Keratinocyte (primary cell): ENCODE measurements at regions not wholly inside any gene's neighbourhood (a gene's known extent, or its start where the extent isn't known, plus 50 kb on each side); places are given as distances from the start of the nearest gene placed in this dataset.

Experiments
- DNase-seq: peaks from one replicate; pipeline ENCODE4 v3.0.0-alpha.2; 2011; ENCODE audit warnings: low read depth, missing footprints, low spot score
- FAIRE-seq: peaks from 2 replicates; lab custom pipeline; 2011; peaks lifted over from hg19 to GRCh38; lab: Jason Lieb, UNC
- H2AFZ ChIP-seq: 2 replicates; pipeline ENCODE4 v1.6.0; 2012; ENCODE audit warnings: low read length, control low read depth, inconsistent platforms; ENCODE audit not compliant: control insufficient read depth
- H3K27ac ChIP-seq: 2 replicates; pipeline ENCODE4 v1.5.1; 2011; ENCODE audit warnings: low read length; ENCODE audit not compliant: control insufficient read depth, insufficient read depth
- H3K27me3 ChIP-seq: 3 replicates; pipeline ENCODE4 v1.6.0; 2011; ENCODE audit warnings: low read length; ENCODE audit not compliant: control insufficient read depth, insufficient read depth; ENCODE audit errors: extremely low read depth
- H3K36me3 ChIP-seq, 2 experiments: 2 replicates in 1 of 2; 3 replicates in 1 of 2; pipeline ENCODE4 v1.5.1; 2011; ENCODE audit warnings: low read length in 2 of 2, mild to moderate bottlenecking in 1 of 2; ENCODE audit not compliant: control insufficient read depth in 2 of 2, insufficient read depth in 2 of 2; ENCODE audit errors: extremely low read depth in 1 of 2
- H3K4me1 ChIP-seq: 3 replicates; pipeline ENCODE4 v1.5.1; 2011; ENCODE audit warnings: low read length; ENCODE audit not compliant: control insufficient read depth, insufficient read depth; ENCODE audit errors: extremely low read depth
- H3K4me2 ChIP-seq: 3 replicates; pipeline ENCODE4 v1.6.0; 2011; ENCODE audit warnings: low read depth, low read length; ENCODE audit not compliant: control insufficient read depth, insufficient read depth; ENCODE audit errors: extremely low read depth
- H3K4me3 ChIP-seq, 3 experiments: fragments of 200-600 bp in 1 of 3; sonication (generic) in 1 of 3; 2 replicates in 2 of 3; 3 replicates in 1 of 3; pipeline ENCODE4 v1.5.1; 2011 to 2016; ENCODE audit warnings: low read length in 3 of 3, mild to moderate bottlenecking in 3 of 3, control low read depth in 2 of 3, inconsistent platforms in 1 of 3, low read depth in 1 of 3, mixed read lengths in 1 of 3, mixed run types in 1 of 3, moderate library complexity in 1 of 3; ENCODE audit not compliant: control insufficient read depth in 2 of 3, insufficient read depth in 2 of 3; ENCODE audit errors: extremely low read depth in 1 of 3
- H3K79me2 ChIP-seq: 2 replicates; pipeline ENCODE4 v1.6.0; 2012; ENCODE audit warnings: low read length; ENCODE audit not compliant: control insufficient read depth, insufficient read depth
- H3K9ac ChIP-seq: 3 replicates; pipeline ENCODE4 v1.6.0; 2011; ENCODE audit warnings: low read length; ENCODE audit not compliant: control insufficient read depth, insufficient read depth; ENCODE audit errors: extremely low read depth
- H3K9me1 ChIP-seq: 3 replicates; pipeline ENCODE4 v1.6.0; 2011; ENCODE audit warnings: low read length; ENCODE audit not compliant: control insufficient read depth, insufficient read depth; ENCODE audit errors: extremely low read depth
- H3K9me3 ChIP-seq: 2 replicates; pipeline ENCODE4 v1.5.1; 2012; ENCODE audit warnings: low read depth, low read length; ENCODE audit not compliant: control insufficient read depth
- H4K20me1 ChIP-seq: 3 replicates; pipeline ENCODE4 v1.6.0; 2011; ENCODE audit warnings: low read length; ENCODE audit not compliant: control insufficient read depth, insufficient read depth; ENCODE audit errors: extremely low read depth
- EZH2 ChIP-seq: IDR thresholded peaks from one replicate; pipeline ENCODE4 v1.6.1; 2012; ENCODE audit warnings: inconsistent platforms, mild to moderate bottlenecking, low read length, moderate library complexity
- dilution Hi-C: fragments of 300-500 bp; cut with MboI; formaldehyde crosslinking; loops from one replicate; pipeline ENCODE4 v1.7.0; 2020; ENCODE audit warnings: low sequenced_read_pairs; ENCODE audit not compliant: extremely low pct_ligation_motif_present
- TF ChIP-seq, protein P1 (sequence below), 3 experiments: IDR thresholded peaks in 1 of 3; conservative IDR thresholded peaks in 1 of 3; optimal IDR thresholded peaks in 1 of 3; 2 replicates in 2 of 3; 3 replicates in 1 of 3; pipeline versions ENCODE3 to v1.5.1; 2011; ENCODE audit warnings: low read length in 3 of 3, mild to moderate bottlenecking in 3 of 3, moderate library complexity in 2 of 3, control low read depth in 1 of 3, inconsistent platforms in 1 of 3; ENCODE audit not compliant: insufficient read depth in 2 of 3; ENCODE audit errors: extremely low read depth in 1 of 3

DNA sequence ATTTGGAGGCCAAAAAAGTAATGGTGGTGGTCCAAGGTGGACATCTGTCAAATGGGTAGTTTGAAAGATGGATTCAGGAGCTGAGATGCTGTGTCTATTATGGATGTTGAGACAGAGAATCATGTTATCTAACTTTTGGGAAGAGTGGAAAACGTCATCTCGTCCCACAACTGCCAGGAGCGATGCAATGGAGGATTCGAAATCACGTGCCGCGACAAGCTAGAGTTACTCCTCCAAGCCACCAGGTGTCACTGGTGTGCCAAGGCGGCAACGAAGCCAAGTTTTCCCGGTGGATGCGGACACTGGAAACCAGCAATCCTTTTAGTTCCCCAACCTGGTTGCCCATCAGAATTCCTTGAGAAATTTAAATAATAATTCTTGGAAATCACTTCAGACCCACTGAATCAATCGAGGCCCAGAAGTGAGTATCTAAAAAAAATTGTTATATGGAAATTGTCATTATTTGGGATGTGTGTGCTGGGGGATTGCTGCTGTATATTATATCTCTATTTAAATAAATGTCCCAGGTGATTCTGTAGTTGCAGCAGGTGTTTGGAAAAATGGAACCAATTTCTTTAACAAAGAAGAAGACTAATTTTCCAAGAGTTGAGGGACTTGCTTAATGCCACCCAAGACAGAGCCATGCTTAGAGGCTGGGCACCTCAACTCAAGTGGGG is 206.1 kb downstream of the HAPSTR1 start:
- H3K4me3 ChIP-seq, result no peak overlapping the region
- dilution Hi-C loops, result no loop called here
- no peaks in the 10 kb centered on the region for H3K27me3 ChIP-seq
- H3K9ac ChIP-seq, result no peak overlapping the region
- FAIRE-seq (no peak), DNase-seq (no peak)
- no peaks in the 10 kb centered on the region for H3K4me1 ChIP-seq
- TF ChIP-seq, protein P1, sequence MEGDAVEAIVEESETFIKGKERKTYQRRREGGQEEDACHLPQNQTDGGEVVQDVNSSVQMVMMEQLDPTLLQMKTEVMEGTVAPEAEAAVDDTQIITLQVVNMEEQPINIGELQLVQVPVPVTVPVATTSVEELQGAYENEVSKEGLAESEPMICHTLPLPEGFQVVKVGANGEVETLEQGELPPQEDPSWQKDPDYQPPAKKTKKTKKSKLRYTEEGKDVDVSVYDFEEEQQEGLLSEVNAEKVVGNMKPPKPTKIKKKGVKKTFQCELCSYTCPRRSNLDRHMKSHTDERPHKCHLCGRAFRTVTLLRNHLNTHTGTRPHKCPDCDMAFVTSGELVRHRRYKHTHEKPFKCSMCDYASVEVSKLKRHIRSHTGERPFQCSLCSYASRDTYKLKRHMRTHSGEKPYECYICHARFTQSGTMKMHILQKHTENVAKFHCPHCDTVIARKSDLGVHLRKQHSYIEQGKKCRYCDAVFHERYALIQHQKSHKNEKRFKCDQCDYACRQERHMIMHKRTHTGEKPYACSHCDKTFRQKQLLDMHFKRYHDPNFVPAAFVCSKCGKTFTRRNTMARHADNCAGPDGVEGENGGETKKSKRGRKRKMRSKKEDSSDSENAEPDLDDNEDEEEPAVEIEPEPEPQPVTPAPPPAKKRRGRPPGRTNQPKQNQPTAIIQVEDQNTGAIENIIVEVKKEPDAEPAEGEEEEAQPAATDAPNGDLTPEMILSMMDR (optimal IDR thresholded peaks at IDR 0.05 in 1 of 3, IDR thresholded peaks at IDR 0.05 in 1 of 3, conservative IDR thresholded peaks at IDR 0.05 in 1 of 3; ENCODE audit: extremely low read depth in 1 of 3, insufficient read depth in 2 of 3, low read length in 3 of 3), result peak in 2 of 3 experiments; percentile 24 to 51
- TF ChIP-seq EZH2, result no peak
- H3K9me3 ChIP-seq, result peaks cover 2% of the 10 kb centered on the region
- H4K20me1 ChIP-seq, result no peaks in the 10 kb centered on the region
- no peak overlapping the region for H2AFZ ChIP-seq
- H3K27ac ChIP-seq, result no peak overlapping the region
- no peaks in the 10 kb centered on the region for H3K9me1 ChIP-seq
- H3K4me2 ChIP-seq, result no peak overlapping the region
- no peaks in the 10 kb centered on the region for H3K36me3 ChIP-seq
- no peaks in the 10 kb centered on the region for H3K79me2 ChIP-seq

DNA sequence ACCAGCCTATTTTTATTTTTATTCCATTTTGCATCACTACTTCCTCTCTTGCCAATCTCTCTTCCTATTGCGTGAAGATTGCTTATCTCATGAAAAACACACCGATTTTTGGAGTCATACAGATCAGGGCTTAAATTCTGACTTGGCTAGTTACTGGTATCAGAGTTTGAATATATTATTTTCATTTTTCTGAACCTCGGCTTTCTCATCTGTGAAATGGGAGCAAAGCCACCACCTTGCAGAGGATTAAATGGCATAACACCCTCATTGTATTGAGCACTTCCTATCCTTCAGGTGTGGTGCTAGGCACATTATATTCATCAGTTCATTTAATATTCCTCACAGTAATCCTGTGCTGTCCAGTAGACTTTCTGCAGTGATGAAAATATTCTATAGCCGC is 208.8 kb downstream of the HAPSTR1 start:
- no peak for DNase-seq
- no peak overlapping the region for H3K9ac ChIP-seq
- no peak overlapping the region for H2AFZ ChIP-seq
- H3K27ac ChIP-seq, result no peak overlapping the region
- TF ChIP-seq, protein P1 (optimal IDR thresholded peaks at IDR 0.05 in 1 of 3, IDR thresholded peaks at IDR 0.05 in 1 of 3, conservative IDR thresholded peaks at IDR 0.05 in 1 of 3; ENCODE audit: extremely low read depth in 1 of 3, insufficient read depth in 2 of 3, low read length in 3 of 3), result no peak
- no peak for TF ChIP-seq EZH2
- no peaks in the 10 kb centered on the region for H4K20me1 ChIP-seq
- H3K36me3 ChIP-seq, result no peaks in the 10 kb centered on the region
- no peaks in the 10 kb centered on the region for H3K9me1 ChIP-seq
- dilution Hi-C loops, result no loop called here
- no peaks in the 10 kb centered on the region for H3K27me3 ChIP-seq
- FAIRE-seq, result no peak
- no peaks in the 10 kb centered on the region for H3K4me1 ChIP-seq
- no peak overlapping the region for H3K4me2 ChIP-seq
- no peak overlapping the region for H3K4me3 ChIP-seq
- H3K79me2 ChIP-seq, result no peaks in the 10 kb centered on the region
- peaks cover 2% of the 10 kb centered on the region for H3K9me3 ChIP-seq
